Skeletal muscle cell (primary cell): ENCODE measurements at regions not wholly inside any gene's neighbourhood (a gene's known extent, or its start where the extent isn't known, plus 50 kb on each side); places are given as distances from the start of the nearest gene placed in this dataset.

ENCODE experiments used
- DNase-seq: peaks from one replicate; pipeline ENCODE4 v3.0.0-alpha.2; 2010; ENCODE audit warnings: low read depth
- H3K4me3 ChIP-seq: 2 replicates; pipeline ENCODE4 v1.5.1; 2011; ENCODE audit warnings: low read depth, mild to moderate bottlenecking, control low read depth, low read length, moderate library complexity

- H3K4me3 ChIP-seq, result no peak overlapping the region
- DNase-seq, result no peak
Observed at GRCh38 chr18:70450426-70451253, 161.8 kb downstream of the SOCS6 start.

- DNase-seq, result no peak
- no peak overlapping the region for H3K4me3 ChIP-seq
Observed at GRCh38 chr18:70448588-70448987, 159.7 kb downstream of the SOCS6 start.

- DNase-seq, result no peak
- no peak overlapping the region for H3K4me3 ChIP-seq
Observed at GRCh38 chr18:70446063-70446462, 157.2 kb downstream of the SOCS6 start.

GRCh38 chr18:70442933-70443332, 154.1 kb downstream of the SOCS6 start:
- no peak for DNase-seq
- no peak overlapping the region for H3K4me3 ChIP-seq

- no peak for DNase-seq
- H3K4me3 ChIP-seq, result no peak overlapping the region
Observed at GRCh38 chr18:70432804-70433400, 144.1 kb downstream of the SOCS6 start.

GRCh38 chr18:70431203-70431624, 142.4 kb downstream of the SOCS6 start:
- peak; percentile 39 for DNase-seq
- H3K4me3 ChIP-seq, result no peak overlapping the region

- H3K4me3 ChIP-seq, result no peak overlapping the region
- DNase-seq, result no peak
Observed at GRCh38 chr18:70430501-70431173, 141.8 kb downstream of the SOCS6 start.

- no peak for DNase-seq
- no peak overlapping the region for H3K4me3 ChIP-seq
Observed at GRCh38 chr18:70429847-70430500, 141.1 kb downstream of the SOCS6 start.

GRCh38 chr18:70428439-70428838, 139.6 kb downstream of the SOCS6 start:
- no peak overlapping the region for H3K4me3 ChIP-seq
- no peak for DNase-seq

- no peak overlapping the region for H3K4me3 ChIP-seq
- no peak for DNase-seq
Observed at GRCh38 chr18:70426818-70427217, 138.0 kb downstream of the SOCS6 start.

- H3K4me3 ChIP-seq, result no peak overlapping the region
- no peak for DNase-seq
Observed at GRCh38 chr18:70425236-70425635, 136.4 kb downstream of the SOCS6 start.

- DNase-seq, result no peak
- H3K4me3 ChIP-seq, result no peak overlapping the region
Observed at GRCh38 chr18:70423988-70424387, 135.1 kb downstream of the SOCS6 start.

GRCh38 chr18:70423120-70423519, 134.3 kb downstream of the SOCS6 start:
- no peak overlapping the region for H3K4me3 ChIP-seq
- DNase-seq, result no peak

- no peak overlapping the region for H3K4me3 ChIP-seq
- DNase-seq, result no peak
Observed at GRCh38 chr18:70422391-70422965, 133.6 kb downstream of the SOCS6 start.

- no peak overlapping the region for H3K4me3 ChIP-seq
- peak; percentile 89 for DNase-seq
Observed at GRCh38 chr18:70421471-70422390, 132.9 kb downstream of the SOCS6 start.

GRCh38 chr18:70420146-70420898, 131.5 kb downstream of the SOCS6 start:
- H3K4me3 ChIP-seq, result no peak overlapping the region
- peak; percentile 56 for DNase-seq

GRCh38 chr18:70419526-70419925, 130.7 kb downstream of the SOCS6 start:
- peak; percentile 24 for DNase-seq

More at GRCh38 chr18:70419526-70419925, 130.7 kb downstream of the SOCS6 start:
- no peak overlapping the region for H3K4me3 ChIP-seq
